SH-SY5Y (cell line): ENCODE measurements at regions not wholly inside any gene's neighbourhood (a gene's known extent, or its start where the extent isn't known, plus 50 kb on each side); places are given as distances from the start of the nearest gene placed in this dataset.

ENCODE experiments used
- GATA2 ChIP-seq: IDR thresholded peaks from 2 replicates; pipeline ENCODE4 v1.6.1; 2011; ENCODE audit warnings: mild to moderate bottlenecking, low read depth, low read length
- GATA3 ChIP-seq: IDR thresholded peaks from 2 replicates; pipeline ENCODE4 v1.6.1; 2011; ENCODE audit warnings: low read depth, mild to moderate bottlenecking, low read length, moderate library complexity

- TF ChIP-seq GATA3 (no peak), GATA2 (no peak)
These were observed 90.3 kb downstream of the NUDT12 start for GRCh38 chr5:103472265-103472664.
